Mucosa of descending colon (tissue), 3 donors: ENCODE measurements at regions not wholly inside any gene's neighbourhood (a gene's known extent, or its start where the extent isn't known, plus 50 kb on each side); places are given as distances from the start of the nearest gene placed in this dataset.

ENCODE experiments used
- ATAC-seq: fragments of 200-7000 bp; cut with Tn5 transposase; one replicate; pipeline ENCODE4 v1.9.1; 2020; ENCODE audit warnings: mild to moderate bottlenecking, moderate library complexity
- DNase-seq, 3 donors: peaks; one replicate each; pipeline ENCODE4 v3.0.0-alpha.2; 2020
- H3K36me3 ChIP-seq: fragments of 200-600 bp; one replicate; pipeline ENCODE4 v1.8.0; 2021; ENCODE audit warnings: low read depth, mild to moderate bottlenecking
- H3K4me1 ChIP-seq: fragments of 200-600 bp; one replicate; pipeline ENCODE4 v1.8.0; 2021; ENCODE audit warnings: low read depth, mild to moderate bottlenecking
- H3K4me3 ChIP-seq: fragments of 200-600 bp; one replicate; pipeline ENCODE4 v1.8.0; 2021; ENCODE audit warnings: mild to moderate bottlenecking
- H3K9me3 ChIP-seq: fragments of 200-600 bp; one replicate; pipeline ENCODE4 v1.8.0; 2021; ENCODE audit warnings: mild to moderate bottlenecking
- intact Hi-C, 2 donors: fragments of 100-400 bp; cut with DNase I in 1 of 2; cut with micrococcal nuclease in 1 of 2; formaldehyde crosslinking; loops; one replicate each; pipeline versions ENCODE4 v1.11.0 to v1.11.1; 2022; cut with DNase I, micrococcal nuclease
- TF ChIP-seq, protein P1 (sequence below): fragments of 200-600 bp; IDR thresholded peaks from one replicate; pipeline ENCODE4 v1.8.0; 2022; ENCODE audit warnings: antibody characterized with exemption, mild to moderate bottlenecking
- donor health status: DM: no; HTN: no; CAD: no; lungs with moderate emphysema.
- donor health status: DM: no; HTN: no; CAD: no.
- donor health status: DM: no; HTN: yes; CAD: no.

DNA sequence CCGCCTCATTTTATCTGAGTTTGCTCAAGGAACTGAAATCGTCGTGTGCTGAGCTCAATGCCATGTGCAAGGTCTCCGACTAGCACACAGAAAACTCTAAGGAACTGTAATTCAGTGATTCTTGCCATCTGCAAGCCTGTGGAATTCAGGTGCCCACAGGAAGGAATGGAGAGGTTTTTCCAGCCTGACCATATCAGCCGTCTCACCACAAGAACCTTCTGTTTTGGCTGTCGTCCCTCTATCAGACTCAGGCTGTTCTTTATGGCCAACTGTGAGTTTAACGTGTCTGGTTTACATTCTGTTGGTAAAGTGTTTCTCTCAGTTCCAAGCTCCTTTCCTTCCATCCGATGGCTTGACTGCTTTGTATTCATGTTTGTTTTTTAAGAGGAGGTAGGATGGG lies 293.5 kb downstream of the SPRY2 start:
- ATAC-seq (no peak), DNase-seq (no peak)
- Histone ChIP-seq H3K4me1 (peaks cover 3% of the 10 kb centered on the region), H3K36me3 (no peaks in the 10 kb centered on the region), H3K4me3 (no peak overlapping the region), H3K9me3 (no peaks in the 10 kb centered on the region)
- intact Hi-C loops, result no loop called here
- TF ChIP-seq, protein P1, sequence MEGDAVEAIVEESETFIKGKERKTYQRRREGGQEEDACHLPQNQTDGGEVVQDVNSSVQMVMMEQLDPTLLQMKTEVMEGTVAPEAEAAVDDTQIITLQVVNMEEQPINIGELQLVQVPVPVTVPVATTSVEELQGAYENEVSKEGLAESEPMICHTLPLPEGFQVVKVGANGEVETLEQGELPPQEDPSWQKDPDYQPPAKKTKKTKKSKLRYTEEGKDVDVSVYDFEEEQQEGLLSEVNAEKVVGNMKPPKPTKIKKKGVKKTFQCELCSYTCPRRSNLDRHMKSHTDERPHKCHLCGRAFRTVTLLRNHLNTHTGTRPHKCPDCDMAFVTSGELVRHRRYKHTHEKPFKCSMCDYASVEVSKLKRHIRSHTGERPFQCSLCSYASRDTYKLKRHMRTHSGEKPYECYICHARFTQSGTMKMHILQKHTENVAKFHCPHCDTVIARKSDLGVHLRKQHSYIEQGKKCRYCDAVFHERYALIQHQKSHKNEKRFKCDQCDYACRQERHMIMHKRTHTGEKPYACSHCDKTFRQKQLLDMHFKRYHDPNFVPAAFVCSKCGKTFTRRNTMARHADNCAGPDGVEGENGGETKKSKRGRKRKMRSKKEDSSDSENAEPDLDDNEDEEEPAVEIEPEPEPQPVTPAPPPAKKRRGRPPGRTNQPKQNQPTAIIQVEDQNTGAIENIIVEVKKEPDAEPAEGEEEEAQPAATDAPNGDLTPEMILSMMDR, result no peak

DNA sequence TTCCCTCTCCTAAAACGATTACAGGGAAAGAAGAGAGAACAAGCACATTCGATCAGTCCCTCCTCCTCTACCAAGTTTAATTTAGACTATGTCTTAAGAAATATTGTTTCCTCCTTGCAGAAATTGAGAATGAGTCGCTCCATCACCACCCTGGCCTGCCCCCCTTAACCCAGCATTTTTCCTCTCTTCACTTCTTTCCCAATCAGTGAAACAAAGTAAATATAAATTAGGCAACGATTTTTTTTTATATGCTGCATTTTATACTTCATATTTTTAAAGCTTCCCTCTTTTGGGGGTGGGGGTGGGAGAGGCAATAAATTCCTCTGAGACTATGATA lies 300.0 kb downstream of the SPRY2 start:
- H3K4me3 ChIP-seq, result no peak overlapping the region
- H3K4me1 ChIP-seq, result peaks cover 2% of the 10 kb centered on the region
- no peak for ATAC-seq
- DNase-seq, result no peak
- TF ChIP-seq, protein P1, result no peak
- H3K36me3 ChIP-seq, result no peaks in the 10 kb centered on the region
- H3K9me3 ChIP-seq, result no peaks in the 10 kb centered on the region
- intact Hi-C loops, result no loop called here

DNA sequence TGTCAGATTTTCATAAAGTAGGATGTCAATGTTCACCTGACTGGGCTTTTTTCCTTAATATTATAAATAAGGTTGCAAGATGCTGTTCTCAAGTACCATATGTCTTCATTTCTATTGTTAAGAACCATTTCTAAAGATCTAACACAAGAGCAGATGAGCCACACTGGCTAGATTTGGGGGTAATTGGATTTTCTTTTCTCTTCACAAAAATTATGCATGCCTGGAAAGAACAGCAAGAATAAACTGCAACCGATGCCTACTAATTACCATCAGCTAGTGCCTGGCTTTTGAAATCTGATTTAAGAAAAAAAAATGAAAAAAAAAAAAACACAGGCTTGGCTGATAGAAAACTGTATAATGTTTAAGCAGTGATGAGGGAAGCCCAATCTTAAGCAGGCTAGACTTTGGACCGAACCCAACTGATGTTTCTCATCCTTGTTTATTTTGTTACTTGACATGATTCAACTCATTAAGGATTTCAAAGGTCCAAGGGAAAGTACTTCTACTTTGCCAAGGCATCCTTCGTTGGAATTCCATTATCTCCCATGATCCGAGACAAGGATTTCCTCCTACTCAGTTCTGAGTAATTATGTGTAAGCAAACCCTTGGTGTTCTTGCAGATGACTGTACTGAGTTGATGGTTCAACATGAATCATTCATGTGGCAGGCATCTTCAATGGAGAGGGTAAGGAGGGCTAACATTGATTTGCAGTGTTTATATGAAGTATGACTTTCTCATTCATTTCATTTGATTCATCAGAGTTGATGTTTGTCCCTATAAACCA lies 300.5 kb downstream of the SPRY2 start:
- peaks cover 2% of the 10 kb centered on the region for H3K4me1 ChIP-seq
- H3K4me3 ChIP-seq, result no peak overlapping the region
- intact Hi-C loops, result no loop called here
- H3K36me3 ChIP-seq, result no peaks in the 10 kb centered on the region
- H3K9me3 ChIP-seq, result no peaks in the 10 kb centered on the region
- peak in 1 of 3 donors; percentile 15 for DNase-seq
- TF ChIP-seq, protein P1, result no peak
- ATAC-seq, result peak; percentile 88

DNA sequence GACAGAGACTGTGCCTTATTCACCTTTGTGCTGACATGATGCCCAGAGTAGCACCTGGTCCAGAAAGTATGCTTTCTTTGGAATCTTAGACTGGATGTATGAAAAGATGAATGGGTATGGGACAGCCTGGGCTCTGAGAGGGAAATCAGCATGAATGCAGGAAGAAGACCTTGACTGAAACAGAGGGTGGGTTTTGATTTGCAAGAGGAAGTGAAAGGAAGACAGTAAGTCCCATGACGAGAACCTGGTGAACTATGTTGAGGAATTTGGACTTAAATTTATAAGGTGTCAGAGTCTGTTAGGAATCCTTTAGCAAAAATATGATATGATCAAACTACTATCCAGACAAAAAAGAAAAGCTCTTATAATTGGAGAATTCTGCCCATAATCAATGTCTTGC lies 301.9 kb downstream of the SPRY2 start:
- Histone ChIP-seq H3K36me3 (no peaks in the 10 kb centered on the region), H3K4me3 (no peak overlapping the region), H3K9me3 (no peaks in the 10 kb centered on the region), H3K4me1 (peaks cover 2% of the 10 kb centered on the region)
- DNase-seq, result no peak
- intact Hi-C loops, result no loop called here
- ATAC-seq, result no peak
- TF ChIP-seq, protein P1, result no peak

DNA sequence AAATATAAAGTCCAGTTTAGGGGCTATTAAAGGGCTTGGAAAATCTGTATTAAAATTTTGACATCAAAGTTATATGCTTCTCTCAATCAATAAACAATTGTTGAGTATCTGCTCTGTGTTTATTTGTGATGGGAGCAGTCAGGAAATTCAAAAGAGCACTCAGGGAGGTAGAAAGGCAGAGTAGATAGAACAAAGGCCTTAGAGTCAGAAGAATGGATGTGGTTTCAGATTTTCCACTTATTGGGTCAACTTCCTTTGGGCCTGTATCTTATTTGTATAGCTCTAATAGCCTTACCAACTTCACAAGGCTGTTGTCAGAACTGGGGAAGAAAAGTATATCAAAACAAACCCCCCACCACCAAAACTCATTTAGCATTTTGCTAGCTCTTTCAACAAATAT lies 302.6 kb downstream of the SPRY2 start:
- intact Hi-C loops, result no loop called here
- Histone ChIP-seq H3K9me3 (no peaks in the 10 kb centered on the region), H3K36me3 (no peaks in the 10 kb centered on the region), H3K4me1 (peaks cover 2% of the 10 kb centered on the region), H3K4me3 (no peak overlapping the region)
- TF ChIP-seq, protein P1, result no peak
- no peak for ATAC-seq
- DNase-seq, result no peak

DNA sequence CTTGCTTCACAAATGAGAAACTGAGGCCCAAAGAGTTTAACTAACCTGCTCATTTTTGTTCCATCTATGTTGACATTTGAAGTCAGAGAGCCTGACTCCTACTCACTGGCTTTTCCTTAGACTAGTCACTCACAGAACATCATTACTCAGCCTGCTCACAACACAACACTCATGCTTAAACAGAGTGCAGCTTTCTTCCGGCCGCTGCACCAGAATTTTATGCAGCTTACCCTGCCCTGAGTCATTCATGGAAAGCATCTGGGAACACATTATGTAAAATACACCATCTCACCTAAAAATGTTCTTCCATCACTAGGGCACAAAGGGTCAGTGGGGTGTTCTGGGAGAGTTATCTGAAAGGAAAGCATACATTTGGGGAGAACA lies 303.4 kb downstream of the SPRY2 start:
- ATAC-seq (no peak), DNase-seq (no peak)
- H3K9me3 ChIP-seq, result no peaks in the 10 kb centered on the region
- H3K4me3 ChIP-seq, result no peak overlapping the region
- H3K4me1 ChIP-seq, result peaks cover 2% of the 10 kb centered on the region
- H3K36me3 ChIP-seq, result no peaks in the 10 kb centered on the region
- TF ChIP-seq, protein P1, result no peak
- intact Hi-C loops, result no loop called here
